BJ (cell line): ENCODE measurements at regions not wholly inside any gene's neighbourhood (a gene's known extent, or its start where the extent isn't known, plus 50 kb on each side); places are given as distances from the start of the nearest gene placed in this dataset.

Source experiments
- CTCF ChIA-PET: fragments of 350-600 bp; formaldehyde crosslinking; extraction: SDS; loops from one replicate; lab custom pipeline; 2021; ENCODE audit warnings: antibody characterized with exemption, inconsistent platforms; lab: Yijun Ruan, JAX
- POLR2A ChIA-PET: fragments of 300-600 bp; sonication (Branson Sonifier 250); formaldehyde crosslinking; extraction: SDS; loops from one replicate; lab custom pipeline; 2021; ENCODE audit warnings: antibody characterized with exemption; lab: Charles Lee
- DNase-seq: peaks from one replicate; pipeline ENCODE4 v3.0.0-alpha.2; 2011; ENCODE audit warnings: low read depth
- H3K27me3 ChIP-seq: 2 replicates; pipeline ENCODE4 v1.6.0; 2011; ENCODE audit warnings: low read length; ENCODE audit not compliant: control insufficient read depth, insufficient read depth
- H3K36me3 ChIP-seq: 2 replicates; pipeline ENCODE4 v1.5.1; 2011; ENCODE audit warnings: low read length; ENCODE audit not compliant: control insufficient read depth, insufficient read depth
- H3K4me3 ChIP-seq: 2 replicates; pipeline ENCODE4 v1.5.1; 2011; ENCODE audit warnings: low read depth, mild to moderate bottlenecking, control low read depth, low read length
- TF ChIP-seq, protein P1 (sequence below): IDR thresholded peaks from 2 replicates; pipeline ENCODE4 v1.5.1; 2011; ENCODE audit warnings: low read depth, mild to moderate bottlenecking, control low read depth, inconsistent platforms, low read length, moderate library complexity; ENCODE audit not compliant: insufficient read depth

- TF ChIP-seq, protein P1, sequence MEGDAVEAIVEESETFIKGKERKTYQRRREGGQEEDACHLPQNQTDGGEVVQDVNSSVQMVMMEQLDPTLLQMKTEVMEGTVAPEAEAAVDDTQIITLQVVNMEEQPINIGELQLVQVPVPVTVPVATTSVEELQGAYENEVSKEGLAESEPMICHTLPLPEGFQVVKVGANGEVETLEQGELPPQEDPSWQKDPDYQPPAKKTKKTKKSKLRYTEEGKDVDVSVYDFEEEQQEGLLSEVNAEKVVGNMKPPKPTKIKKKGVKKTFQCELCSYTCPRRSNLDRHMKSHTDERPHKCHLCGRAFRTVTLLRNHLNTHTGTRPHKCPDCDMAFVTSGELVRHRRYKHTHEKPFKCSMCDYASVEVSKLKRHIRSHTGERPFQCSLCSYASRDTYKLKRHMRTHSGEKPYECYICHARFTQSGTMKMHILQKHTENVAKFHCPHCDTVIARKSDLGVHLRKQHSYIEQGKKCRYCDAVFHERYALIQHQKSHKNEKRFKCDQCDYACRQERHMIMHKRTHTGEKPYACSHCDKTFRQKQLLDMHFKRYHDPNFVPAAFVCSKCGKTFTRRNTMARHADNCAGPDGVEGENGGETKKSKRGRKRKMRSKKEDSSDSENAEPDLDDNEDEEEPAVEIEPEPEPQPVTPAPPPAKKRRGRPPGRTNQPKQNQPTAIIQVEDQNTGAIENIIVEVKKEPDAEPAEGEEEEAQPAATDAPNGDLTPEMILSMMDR = no peak
- no peaks in the 10 kb centered on the region for H3K36me3 ChIP-seq
- ChIA-PET CTCF (no interaction called here), POLR2A (no interaction called here)
- no peak for DNase-seq
- no peaks in the 10 kb centered on the region for H3K27me3 ChIP-seq
- no peak overlapping the region for H3K4me3 ChIP-seq
Measured at GRCh38 chr2:187208199-187208785, 239.8 kb downstream of the CALCRL start.

DNA sequence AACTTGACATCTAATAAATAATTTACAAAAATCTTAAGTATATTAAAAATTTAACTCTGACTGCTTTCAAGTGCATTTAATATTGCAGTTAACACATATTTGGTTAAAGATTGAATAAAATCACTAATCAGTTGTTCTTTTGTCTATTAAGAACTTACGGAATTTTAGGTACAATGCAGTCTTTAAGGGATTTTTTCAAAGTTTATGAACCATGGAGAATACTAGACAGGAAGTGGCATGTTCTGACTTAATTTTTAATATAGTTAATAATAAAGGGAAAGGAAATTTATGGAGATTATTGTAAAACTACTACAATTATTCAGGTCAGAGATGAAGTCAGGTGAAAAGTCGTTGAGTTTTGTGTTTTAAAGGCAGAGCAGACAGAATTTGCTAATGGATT lies 240.9 kb downstream of the CALCRL start:
- TF ChIP-seq, protein P1 = no peak
- Histone ChIP-seq H3K4me3 (no peak overlapping the region), H3K36me3 (no peaks in the 10 kb centered on the region), H3K27me3 (no peaks in the 10 kb centered on the region)
- CTCF ChIA-PET = no interaction called here
- POLR2A ChIA-PET = no interaction called here
- DNase-seq = no peak

DNA sequence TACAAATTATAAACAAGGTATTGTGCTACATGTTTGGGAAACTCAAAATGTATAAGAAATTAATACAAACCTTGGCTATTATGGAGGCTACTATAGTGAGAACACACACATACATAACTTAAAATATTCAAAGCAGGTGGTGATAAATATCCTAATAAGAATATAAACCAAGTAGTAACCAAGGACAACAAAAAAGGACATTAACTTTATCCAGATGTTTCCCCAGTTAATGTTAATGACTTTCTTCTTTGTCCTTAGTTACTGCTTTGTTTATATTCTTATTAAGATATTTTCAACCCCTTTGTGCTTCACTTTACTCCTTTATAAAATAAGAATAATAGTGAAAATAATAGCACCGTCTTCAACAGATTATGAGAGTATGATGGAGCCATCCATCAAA lies 241.6 kb downstream of the CALCRL start:
- TF ChIP-seq, protein P1 = no peak
- Histone ChIP-seq H3K36me3 (no peaks in the 10 kb centered on the region), H3K27me3 (no peaks in the 10 kb centered on the region), H3K4me3 (no peak overlapping the region)
- DNase-seq = no peak
- ChIA-PET CTCF (no interaction called here), POLR2A (no interaction called here)

DNA sequence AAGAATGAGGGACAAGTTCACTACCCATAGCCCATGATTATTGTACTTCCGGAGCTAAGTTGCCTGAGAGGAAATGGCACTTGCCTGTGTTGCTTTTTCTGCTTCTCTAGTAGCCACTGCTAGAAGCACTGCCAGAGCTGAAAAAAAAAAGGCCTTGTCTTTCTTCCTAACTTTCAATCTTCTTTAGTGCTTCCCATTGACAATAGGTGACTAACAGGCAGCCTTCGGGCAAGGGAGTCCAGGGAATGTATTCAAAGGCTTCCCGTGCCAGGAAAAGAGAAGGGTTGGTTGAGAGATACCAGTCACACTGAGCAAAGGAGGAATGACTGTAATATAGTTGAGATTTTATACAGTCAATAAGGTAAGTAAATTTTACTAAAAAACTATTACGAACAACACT lies 242.0 kb downstream of the CALCRL start:
- ChIA-PET POLR2A (no interaction called here), CTCF (no interaction called here)
- DNase-seq = no peak
- H3K27me3 ChIP-seq = no peaks in the 10 kb centered on the region
- no peaks in the 10 kb centered on the region for H3K36me3 ChIP-seq
- no peak overlapping the region for H3K4me3 ChIP-seq
- TF ChIP-seq, protein P1 = no peak

DNA sequence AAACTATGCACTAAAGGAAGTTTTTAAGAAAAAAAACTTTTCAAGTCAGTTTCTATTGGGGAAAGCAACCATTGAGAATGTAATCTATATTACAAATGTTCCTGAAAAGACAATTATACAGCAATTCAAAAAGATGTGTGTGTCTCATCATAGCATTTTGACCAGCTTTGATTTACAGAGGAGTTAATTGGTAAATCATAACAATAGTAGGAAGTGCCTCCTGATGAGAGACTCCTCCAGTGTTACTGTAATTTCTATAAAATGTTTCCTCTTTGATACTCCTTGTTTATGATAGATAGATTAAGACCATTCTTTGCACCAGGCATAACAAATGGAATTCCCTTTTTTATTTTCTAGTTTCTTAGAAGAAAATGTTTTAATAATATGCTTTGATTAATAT lies 249.9 kb downstream of the CALCRL start:
- TF ChIP-seq, protein P1 = no peak
- CTCF ChIA-PET = no interaction called here

More for the DNA sequence above, 249.9 kb downstream of the CALCRL start:
- H3K27me3 ChIP-seq = no peaks in the 10 kb centered on the region
- no peak overlapping the region for H3K4me3 ChIP-seq
- H3K36me3 ChIP-seq = no peaks in the 10 kb centered on the region
- POLR2A ChIA-PET = no interaction called here
- DNase-seq = no peak
